GM12878 (cell line): ENCODE measurements at regions not wholly inside any gene's neighbourhood (a gene's known extent, or its start where the extent isn't known, plus 50 kb on each side); places are given as distances from the start of the nearest gene placed in this dataset.

Experiments
- ATAC-seq: fragments of 200-7000 bp; cut with Tn5 transposase; 3 replicates; pipeline ENCODE4 v1.9.1; 2020; ENCODE audit warnings: mild to moderate bottlenecking, moderate library complexity
- BruUV-seq: library from RNA; stranded (reverse); fragments of 400-500 nt; replicated peaks from 2 replicates; lab custom pipeline; 2021; lab: Mats Ljungman, UMichigan
- CTCF ChIA-PET: fragments of 300-600 bp; sonication (Branson Sonifier 250); formaldehyde crosslinking; extraction: SDS; loops from one replicate; lab custom pipeline; 2021; ENCODE audit warnings: inconsistent platforms; lab: Yijun Ruan, JAX
- POLR2A ChIA-PET: fragments of 350-600 bp; formaldehyde crosslinking; extraction: SDS; loops from one replicate; lab custom pipeline; 2021; ENCODE audit warnings: inconsistent platforms; lab: Charles Lee
- RAD21 ChIA-PET: fragments of 300-600 bp; sonication (Branson Sonifier 250); formaldehyde crosslinking; loops from one replicate; lab custom pipeline; 2023; ENCODE audit warnings: antibody characterized with exemption; ENCODE audit not compliant: unreplicated experiment; lab: Charles Lee
- SMC1A ChIA-PET: fragments of 300-600 bp; sonication (Branson Sonifier 250); formaldehyde crosslinking; loops from one replicate; lab custom pipeline; 2023; ENCODE audit not compliant: unreplicated experiment, uncharacterized antibody; lab: Charles Lee
- DNase-seq: peaks from one replicate; pipeline ENCODE4 v3.0.0-alpha.2; 2011; ENCODE audit warnings: low read depth, low spot score
- FAIRE-seq: peaks from 3 replicates; lab custom pipeline; 2011; peaks lifted over from hg19 to GRCh38; lab: Jason Lieb, UNC
- H2AFZ ChIP-seq: 2 replicates; pipeline ENCODE4 v1.6.0; 2011; ENCODE audit warnings: low read depth, low read length, control low read depth; ENCODE audit not compliant: control insufficient read depth
- H3K27ac ChIP-seq: 2 replicates; pipeline ENCODE4 v1.5.1; 2011; ENCODE audit warnings: control low read depth; ENCODE audit not compliant: control insufficient read depth, insufficient read depth
- H3K27me3 ChIP-seq, 2 experiments: replicated peaks in 1 of 2; 2 replicates each; pipeline versions ENCODE4 v1.6.0 to v1.6.1; 2011; ENCODE audit warnings: low read length in 1 of 2; ENCODE audit not compliant: control insufficient read depth in 2 of 2, insufficient read depth in 2 of 2
- H3K36me3 ChIP-seq, 2 experiments: 2 replicates each; pipeline ENCODE4 v1.5.1; 2011; ENCODE audit warnings: low read length in 1 of 2; ENCODE audit not compliant: control insufficient read depth in 2 of 2, insufficient read depth in 2 of 2
- H3K4me1 ChIP-seq: 2 replicates; pipeline ENCODE4 v1.6.1; 2011; ENCODE audit warnings: mild to moderate bottlenecking, low read length, moderate library complexity, mixed read lengths; ENCODE audit not compliant: control insufficient read depth, insufficient read depth
- H3K4me2 ChIP-seq: 2 replicates; pipeline ENCODE4 v1.6.0; 2011; ENCODE audit warnings: control low read depth; ENCODE audit not compliant: control insufficient read depth, insufficient read depth
- H3K4me3 ChIP-seq: fragments of 200-600 bp; sonication (generic); 2 replicates; pipeline ENCODE4 v1.5.1; 2016
- H3K79me2 ChIP-seq: 2 replicates; pipeline ENCODE4 v1.6.0; 2011; ENCODE audit warnings: low read length; ENCODE audit not compliant: control insufficient read depth, insufficient read depth
- H3K9ac ChIP-seq: 2 replicates; pipeline ENCODE4 v1.8.0; 2011; ENCODE audit warnings: low read length, control low read depth, mixed read lengths; ENCODE audit not compliant: control insufficient read depth, insufficient read depth
- H3K9me3 ChIP-seq: replicated peaks from 3 replicates; pipeline ENCODE4 v1.5.1; 2011; ENCODE audit warnings: mild to moderate bottlenecking, low read length; ENCODE audit not compliant: control insufficient read depth, insufficient read depth
- H4K20me1 ChIP-seq: 2 replicates; pipeline ENCODE4 v1.6.0; 2011; ENCODE audit not compliant: control insufficient read depth, insufficient read depth
- ASH2L ChIP-seq: fragments of 300-600, 200-600 bp; sonication (generic); IDR thresholded peaks from 2 replicates; pipeline ENCODE4 v1.6.1; 2017; ENCODE audit warnings: low read depth, mild to moderate bottlenecking, borderline replicate concordance
- CTCF ChIP-seq, 3 experiments: IDR thresholded peaks in 2 of 3; conservative IDR thresholded peaks in 1 of 3; 2 replicates each; pipeline ENCODE4 v1.5.1; 2011; ENCODE audit warnings: low read depth in 3 of 3, low read length in 3 of 3, mild to moderate bottlenecking in 3 of 3, control low read depth in 2 of 3, moderate library complexity in 2 of 3, inconsistent platforms in 1 of 3, mixed read lengths in 1 of 3; ENCODE audit not compliant: control insufficient read depth in 2 of 3, insufficient read depth in 1 of 3; ENCODE audit errors: extremely low read depth in 1 of 3
- EED ChIP-seq: sonication (generic); IDR thresholded peaks from 2 replicates; pipeline ENCODE4 v1.6.1; 2016; ENCODE audit warnings: antibody characterized with exemption, low read depth
- GATAD2B ChIP-seq: fragments of 450-650 bp; conservative IDR thresholded peaks from 2 replicates; pipeline ENCODE4 v1.6.1; 2017; ENCODE audit warnings: low read depth, mild to moderate bottlenecking, moderate library complexity
- HDAC2 ChIP-seq: fragments of 200-600 bp; sonication (generic); IDR thresholded peaks from 2 replicates; pipeline ENCODE4 v1.6.1; 2017
- JUNB ChIP-seq: IDR thresholded peaks from 2 replicates; pipeline ENCODE4 v1.6.1; 2016; ENCODE audit warnings: antibody characterized with exemption, mild to moderate bottlenecking
- SMAD1 ChIP-seq: fragments of 450-650 bp; IDR thresholded peaks from 2 replicates; pipeline ENCODE4 v1.6.1; 2018; ENCODE audit warnings: mild to moderate bottlenecking, low read depth; ENCODE audit not compliant: partially characterized antibody
- ZNF217 ChIP-seq: fragments of 450-650 bp; IDR thresholded peaks from 2 replicates; pipeline ENCODE4 v1.6.1; 2017; ENCODE audit warnings: antibody characterized with exemption, mild to moderate bottlenecking
- ZNF592 ChIP-seq: fragments of 450-650 bp; IDR thresholded peaks from 2 replicates; pipeline ENCODE4 v1.6.1; 2017; ENCODE audit warnings: mild to moderate bottlenecking, moderate library complexity
- WGBS: methylation state at CpG from one replicate; pipeline ENCODE4 v1.1.6; 2016; ENCODE audit warnings: low lambda C conversion rate; ENCODE audit not compliant: insufficient replicate concordance, insufficient coverage; ENCODE audit errors: missing lambda C conversion rate; 5-methylcytosine and 5-hydroxymethylcytosine counted together
- in situ Hi-C: fragments of 300-500 bp; cut with MboI; formaldehyde crosslinking; loops from 9 replicates; pipeline ENCODE4 v1.14.3; 2018; ENCODE audit warnings: mixed read lengths
- intact Hi-C: fragments of 100-400 bp; cut with micrococcal nuclease; formaldehyde crosslinking; loops from one replicate; pipeline ENCODE4 v1.14.2; 2022; ENCODE audit not compliant: unreplicated experiment

- DNase-seq (no peak), FAIRE-seq (no peak), ATAC-seq (no peak)
- Histone ChIP-seq H3K9me3 (no peaks in the 10 kb centered on the region), H3K27me3 (no peaks in the 10 kb centered on the region), H3K4me3 (no peak overlapping the region), H3K79me2 (no peaks in the 10 kb centered on the region), H3K4me2 (no peak overlapping the region), H3K4me1 (no peaks in the 10 kb centered on the region), H3K36me3 (no peaks in the 10 kb centered on the region), H2AFZ (no peak overlapping the region), H3K9ac (no peak overlapping the region), H3K27ac (no peak overlapping the region), H4K20me1 (no peaks in the 10 kb centered on the region)
- TF ChIP-seq HDAC2 = no peak
- in situ Hi-C loops = no loop called here
- ChIA-PET RAD21 (no interaction called here), SMC1A (no interaction called here), CTCF (no interaction called here), POLR2A (no interaction called here)
- BruUV-seq = no TSS peak
- 9% methylated on average over 2 of the region's 2 CpGs for WGBS
- intact Hi-C loops = no loop called here
These were observed 630.0 kb upstream of the ADGRL2 start for GRCh38 chr1:81170721-81171120.

- no peaks in the 10 kb centered on the region for H3K27me3 ChIP-seq
- no peaks in the 10 kb centered on the region for H3K79me2 ChIP-seq
- no peak overlapping the region for H2AFZ ChIP-seq
- H3K27ac ChIP-seq = no peak overlapping the region
- H3K36me3 ChIP-seq = no peaks in the 10 kb centered on the region
- H3K9me3 ChIP-seq = no peaks in the 10 kb centered on the region
- ATAC-seq = no peak
- H3K4me2 ChIP-seq = no peak overlapping the region
- no peak for FAIRE-seq
- ChIA-PET POLR2A (no interaction called here), SMC1A (no interaction called here), RAD21 (no interaction called here), CTCF (no interaction called here)
- WGBS = 15% methylated on average over 2 of the region's 2 CpGs
- no peaks in the 10 kb centered on the region for H3K4me1 ChIP-seq
- in situ Hi-C loops = no loop called here
- BruUV-seq = no TSS peak
- no peaks in the 10 kb centered on the region for H4K20me1 ChIP-seq
- intact Hi-C loops = no loop called here
- H3K9ac ChIP-seq = no peak overlapping the region
- DNase-seq = no peak
- H3K4me3 ChIP-seq = no peak overlapping the region
- no peak for TF ChIP-seq SMAD1
- TF ChIP-seq ZNF592 = no peak
- no peak for TF ChIP-seq ASH2L
- no peak for TF ChIP-seq CTCF (IDR thresholded peaks at IDR 0.05 in 2 of 3, conservative IDR thresholded peaks at IDR 0.05 in 1 of 3; ENCODE audit: control insufficient read depth in 2 of 3, extremely low read depth in 1 of 3, insufficient read depth in 1 of 3, low read depth in 3 of 3, low read length in 3 of 3)
- no peak for TF ChIP-seq GATAD2B
- TF ChIP-seq ZNF217 = no peak
- no peak for TF ChIP-seq EED
- no peak for TF ChIP-seq JUNB
These were observed 634.8 kb upstream of the ADGRL2 start for GRCh38 chr1:81165963-81166362.
